HepG2 (cell line): ENCODE measurements at regions not wholly inside any gene's neighbourhood (a gene's known extent, or its start where the extent isn't known, plus 50 kb on each side); places are given as distances from the start of the nearest gene placed in this dataset.

Experiments used
- ATAC-seq: fragments of 200-7000 bp; cut with Tn5 transposase; 3 replicates; pipeline ENCODE4 v1.9.1; 2020; ENCODE audit warnings: mild to moderate bottlenecking, moderate library complexity
- BruUV-seq: library from RNA; stranded (reverse); fragments of 400-500 nt; replicated peaks from 2 replicates; lab custom pipeline; 2021; lab: Mats Ljungman, UMichigan
- CTCF ChIA-PET: fragments of 300-600 bp; formaldehyde crosslinking; extraction: SDS; loops from one replicate; lab custom pipeline; 2021; ENCODE audit warnings: low total read pairs, inconsistent platforms, low intra/inter-chr PET ratio; lab: Yijun Ruan, JAX
- POLR2A ChIA-PET: fragments of 350-600 bp; sonication (Branson Sonifier 250); formaldehyde crosslinking; loops from one replicate; lab custom pipeline; 2020; ENCODE audit warnings: antibody characterized with exemption, inconsistent platforms; lab: Yijun Ruan, JAX
- DNase-seq: peaks from one replicate; pipeline ENCODE4 v3.0.0-alpha.2; 2015; ENCODE audit warnings: low spot score
- FAIRE-seq: peaks from 3 replicates; lab custom pipeline; 2011; peaks lifted over from hg19 to GRCh38; lab: Jason Lieb, UNC
- H2AFZ ChIP-seq: one replicate; pipeline ENCODE4 v1.6.1; 2011; ENCODE audit warnings: low read length, inconsistent platforms
- H3K27ac ChIP-seq: fragments of 300-600 bp; 3 replicates; pipeline ENCODE4 v1.8.0; 2011; ENCODE audit warnings: mixed run types, mild to moderate bottlenecking, mixed read lengths, low read length, inconsistent platforms; ENCODE audit not compliant: insufficient read depth; ENCODE audit errors: extremely low read length
- H3K27me3 ChIP-seq, 2 experiments: fragments of 200-600 bp in 1 of 2; 2 replicates in 1 of 2; 3 replicates in 1 of 2; pipeline versions ENCODE4 v1.6.0 to v1.8.0; 2011; ENCODE audit warnings: low read length in 2 of 2, mild to moderate bottlenecking in 2 of 2, moderate library complexity in 2 of 2, inconsistent platforms in 1 of 2; ENCODE audit not compliant: insufficient read depth in 2 of 2, control insufficient read depth in 1 of 2
- H3K36me3 ChIP-seq, 2 experiments: fragments of 200-600 bp in 1 of 2; replicated peaks in 1 of 2; 2 replicates in 1 of 2; 3 replicates in 1 of 2; pipeline versions ENCODE4 v1.5.1 to v1.8.0; 2011; ENCODE audit warnings: low read length in 2 of 2, inconsistent platforms in 1 of 2; ENCODE audit not compliant: insufficient read depth in 2 of 2, control insufficient read depth in 1 of 2
- H3K4me1 ChIP-seq: 2 replicates; pipeline ENCODE4 v1.5.1; 2012; ENCODE audit warnings: low read length, inconsistent platforms; ENCODE audit not compliant: insufficient read depth
- H3K4me2 ChIP-seq: 2 replicates; pipeline ENCODE4 v1.6.0; 2011; ENCODE audit warnings: low read depth, low read length, inconsistent platforms
- H3K4me3 ChIP-seq, 3 experiments: fragments of 200-600 bp in 1 of 3; sonication (generic), shearing (Covaris generic) in 1 of 3; replicated peaks in 1 of 3; 2 replicates each; pipeline ENCODE4 v1.5.1; 2011 to 2016; ENCODE audit warnings: low read length in 3 of 3, inconsistent platforms in 2 of 3, low read depth in 2 of 3, mild to moderate bottlenecking in 2 of 3, control low read depth in 1 of 3, mixed read lengths in 1 of 3; ENCODE audit not compliant: insufficient read depth in 1 of 3
- H3K79me2 ChIP-seq: one replicate; pipeline ENCODE4 v1.6.1; 2011; ENCODE audit warnings: low read length, inconsistent platforms; ENCODE audit not compliant: insufficient read depth
- H3K9ac ChIP-seq: 2 replicates; pipeline ENCODE4 v1.6.0; 2011; ENCODE audit warnings: mild to moderate bottlenecking, low read depth, low read length, inconsistent platforms; ENCODE audit not compliant: insufficient read depth
- H3K9me3 ChIP-seq: 2 replicates; pipeline ENCODE4 v1.5.1; 2012; ENCODE audit warnings: mild to moderate bottlenecking, low read length
- H4K20me1 ChIP-seq: 2 replicates; pipeline ENCODE4 v1.6.0; 2011; ENCODE audit warnings: inconsistent platforms, mild to moderate bottlenecking, low read length, moderate library complexity; ENCODE audit not compliant: insufficient read depth
- PPARG ChIP-seq: conservative IDR thresholded peaks from 2 replicates; pipeline ENCODE4 v1.6.1; 2016; ENCODE audit warnings: missing biosample characterization, missing genetic modification reagents
- PRDM4 ChIP-seq: sonication (generic); formaldehyde crosslinking; IDR thresholded peaks from 2 replicates; pipeline ENCODE4 v1.9.0; 2021; ENCODE audit warnings: missing genetic modification reagents, borderline replicate concordance
- SRSF9 ChIP-seq: fragments of 200-400 bp; formaldehyde crosslinking; IDR thresholded peaks from 2 replicates; pipeline ENCODE4 v1.6.1; 2018; ENCODE audit warnings: borderline replicate concordance, mild to moderate bottlenecking, low read depth, low read length; ENCODE audit not compliant: insufficient read depth, poor library complexity, severe bottlenecking
- ZNF251 ChIP-seq: sonication (generic); formaldehyde crosslinking; IDR thresholded peaks from 2 replicates; pipeline ENCODE4 v1.9.0; 2021; ENCODE audit warnings: mild to moderate bottlenecking, missing genetic modification reagents
- ZNF446 ChIP-seq: sonication (generic); formaldehyde crosslinking; IDR thresholded peaks from 2 replicates; pipeline ENCODE4 v1.5.0; 2020; ENCODE audit warnings: mild to moderate bottlenecking, missing genetic modification reagents
- WGBS: methylation state at CpG from one replicate; pipeline ENCODE4 v1.1.6; 2017; ENCODE audit warnings: low lambda C conversion rate; 5-methylcytosine and 5-hydroxymethylcytosine counted together
- in situ Hi-C: cut with HindIII; loops from 2 replicates; pipeline ENCODE4 v1.10.0; 2017; ENCODE audit warnings: low pct_unique_long_range_greater_than_20kb; ENCODE audit not compliant: extremely low pct_ligation_motif_present
- intact Hi-C: fragments of 100-400 bp; cut with micrococcal nuclease; formaldehyde crosslinking; loops from one replicate; pipeline ENCODE4 v1.10.0; 2022; ENCODE audit not compliant: unreplicated experiment

GRCh38 chr15:20358779-20359414 lies 182.7 kb downstream of the GOLGA6L6 start:
- in situ Hi-C loops: no loop called here
- DNase-seq: no peak
- no peak overlapping the region for H3K4me3 ChIP-seq
- no peaks in the 10 kb centered on the region for H4K20me1 ChIP-seq
- H3K9ac ChIP-seq: no peak overlapping the region
- no peaks in the 10 kb centered on the region for H3K4me1 ChIP-seq
- BruUV-seq: no TSS peak
- H3K9me3 ChIP-seq: no peaks in the 10 kb centered on the region
- no peaks in the 10 kb centered on the region for H3K36me3 ChIP-seq
- 19% methylated on average over 17 of the region's 17 CpGs for WGBS
- FAIRE-seq: no peak
- TF ChIP-seq SRSF9 (no peak), PPARG (CRISPR knock-in tag) (no peak), ZNF251 (CRISPR knock-in tag) (no peak), PRDM4 (CRISPR knock-in tag) (no peak), ZNF446 (CRISPR knock-in tag) (no peak)
- no peak for ATAC-seq
- intact Hi-C loops: no loop called here
- ChIA-PET POLR2A (no interaction called here), CTCF (no interaction called here)
- H2AFZ ChIP-seq: no peak overlapping the region
- no peaks in the 10 kb centered on the region for H3K27me3 ChIP-seq
- H3K27ac ChIP-seq: no peak overlapping the region
- H3K4me2 ChIP-seq: no peak overlapping the region
- no peaks in the 10 kb centered on the region for H3K79me2 ChIP-seq
